Non-pigmented ciliary epithelial cell (primary cell): ENCODE measurements at regions not wholly inside any gene's neighbourhood (a gene's known extent, or its start where the extent isn't known, plus 50 kb on each side); places are given as distances from the start of the nearest gene placed in this dataset.

Experiments
- DNase-seq: peaks from one replicate; pipeline ENCODE4 v3.0.0-alpha.2; 2010; ENCODE audit warnings: low read depth

- no peak for DNase-seq
Measured at GRCh38 chr2:42931146-42931817, 138.9 kb upstream of the HAAO start.

GRCh38 chr2:42930025-42930581 lies 137.7 kb upstream of the HAAO start:
- DNase-seq: no peak

- no peak for DNase-seq
Measured at GRCh38 chr2:42929546-42930024, 137.2 kb upstream of the HAAO start.

- no peak for DNase-seq
Measured at GRCh38 chr2:42928692-42929545, 136.5 kb upstream of the HAAO start.

DNA sequence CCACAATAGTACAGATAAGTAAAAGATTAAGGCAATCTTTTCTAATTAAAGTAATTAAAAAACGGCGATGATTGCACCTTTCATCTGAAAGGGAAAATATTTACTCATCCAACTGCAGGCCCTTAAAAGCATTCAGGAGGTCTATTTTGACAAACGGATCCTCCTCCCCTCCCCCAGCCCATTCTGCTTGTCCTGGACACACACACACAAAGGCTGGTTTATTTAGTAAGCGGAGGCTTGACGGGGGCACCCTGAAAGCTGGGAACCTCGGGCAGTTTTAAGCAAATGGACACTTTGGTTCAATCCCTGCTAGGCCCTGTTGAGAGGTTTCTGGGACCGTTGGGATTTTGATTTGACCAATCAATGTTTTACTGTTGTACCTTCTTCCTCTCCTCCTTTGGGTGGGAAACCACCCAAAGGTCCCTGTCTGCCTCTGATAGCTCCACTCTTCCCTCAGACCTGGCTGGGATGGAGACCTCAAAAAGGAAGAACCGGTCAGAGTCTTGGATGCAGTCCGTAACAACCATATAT lies 135.8 kb upstream of the HAAO start:
- DNase-seq: no peak

DNA sequence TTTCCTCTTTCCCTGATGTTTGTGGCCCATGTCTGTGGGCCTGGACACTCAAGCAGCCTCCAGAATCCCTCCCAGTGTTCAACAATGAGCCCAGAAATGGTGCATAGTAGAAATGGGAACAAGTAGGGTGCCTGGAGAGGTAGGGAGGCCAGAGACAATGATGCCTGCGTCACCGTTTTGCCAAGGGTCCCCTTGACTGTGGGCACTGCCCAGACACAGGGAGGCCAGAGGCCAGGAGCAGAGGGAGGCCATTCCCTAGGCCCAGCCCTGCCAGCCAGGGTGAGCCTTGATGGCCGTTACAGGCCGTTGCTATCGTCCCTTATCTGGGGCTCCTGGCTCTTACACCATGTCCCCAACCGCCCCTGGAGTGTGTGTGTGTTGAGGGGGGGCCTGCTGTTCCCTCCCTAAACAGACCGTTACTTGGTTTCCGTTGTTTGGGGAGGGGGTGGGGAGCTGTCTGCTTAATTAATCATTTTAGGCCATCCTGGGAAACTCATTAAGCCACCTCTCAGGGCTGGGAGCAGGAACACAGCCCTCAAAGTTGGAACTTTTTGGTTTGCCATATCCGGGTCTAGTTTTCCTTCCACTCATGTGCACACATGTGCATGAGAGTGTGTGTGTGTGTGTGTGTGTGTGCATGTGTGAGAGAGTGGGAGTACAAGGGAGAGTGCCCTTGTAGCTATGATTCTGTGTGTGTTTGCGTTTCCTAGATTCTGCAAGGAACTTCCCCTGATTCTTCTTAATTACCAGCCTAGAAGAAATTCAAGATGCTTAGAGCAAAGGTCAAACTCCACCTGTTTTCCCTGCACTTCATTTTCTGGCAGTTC lies 135.2 kb upstream of the HAAO start:
- no peak for DNase-seq

DNA sequence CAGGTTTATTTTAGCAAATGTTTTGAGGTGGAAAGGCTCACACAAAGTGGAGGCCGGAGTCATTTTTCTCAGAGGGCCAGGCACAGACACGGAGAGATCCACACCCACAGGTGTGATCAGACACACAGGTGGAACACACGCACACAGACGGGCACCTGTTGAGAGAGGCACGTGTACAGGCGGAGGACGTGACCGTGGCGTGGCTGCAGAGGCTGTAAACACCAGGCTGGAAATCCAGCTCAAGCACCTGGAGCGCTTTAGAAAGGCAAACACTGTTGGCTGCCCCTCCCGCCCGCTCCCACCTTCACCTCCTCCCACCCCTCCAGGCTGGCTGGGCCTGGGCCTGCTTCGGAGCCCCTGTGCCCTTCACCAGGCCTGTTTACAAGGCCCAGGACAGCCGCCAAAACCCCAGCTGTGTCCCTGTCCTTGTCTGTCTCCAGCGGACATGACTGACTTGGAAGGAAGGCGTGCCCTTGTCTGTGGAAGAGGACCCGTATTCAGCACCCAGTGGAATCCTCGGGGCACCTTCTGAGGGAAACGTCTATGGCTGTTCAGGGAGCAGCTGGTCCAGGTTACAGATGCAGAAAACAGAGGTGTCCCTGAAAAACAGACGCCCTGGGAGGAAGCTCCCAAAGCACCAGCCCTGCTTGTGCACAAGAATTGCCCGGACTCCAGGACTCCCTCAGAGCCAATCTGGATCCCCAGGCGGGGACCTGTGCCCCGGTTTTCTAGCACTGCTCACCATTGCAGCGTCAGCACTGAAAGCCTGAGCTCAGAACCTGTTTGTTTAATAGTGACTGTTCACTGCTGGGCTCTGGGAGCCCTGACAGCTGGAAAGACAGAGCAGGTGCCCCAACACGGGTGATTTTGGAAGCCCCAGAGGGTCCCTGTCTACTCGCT lies 134.3 kb upstream of the HAAO start:
- no peak for DNase-seq

- DNase-seq: no peak
Measured at GRCh38 chr2:42925742-42926433, 133.5 kb upstream of the HAAO start.

- DNase-seq: no peak
Measured at GRCh38 chr2:42924418-42924886, 132.1 kb upstream of the HAAO start.

GRCh38 chr2:42923580-42924417 lies 131.4 kb upstream of the HAAO start:
- no peak for DNase-seq

GRCh38 chr2:42922790-42923579 lies 130.6 kb upstream of the HAAO start:
- DNase-seq: peak; percentile 58

DNA sequence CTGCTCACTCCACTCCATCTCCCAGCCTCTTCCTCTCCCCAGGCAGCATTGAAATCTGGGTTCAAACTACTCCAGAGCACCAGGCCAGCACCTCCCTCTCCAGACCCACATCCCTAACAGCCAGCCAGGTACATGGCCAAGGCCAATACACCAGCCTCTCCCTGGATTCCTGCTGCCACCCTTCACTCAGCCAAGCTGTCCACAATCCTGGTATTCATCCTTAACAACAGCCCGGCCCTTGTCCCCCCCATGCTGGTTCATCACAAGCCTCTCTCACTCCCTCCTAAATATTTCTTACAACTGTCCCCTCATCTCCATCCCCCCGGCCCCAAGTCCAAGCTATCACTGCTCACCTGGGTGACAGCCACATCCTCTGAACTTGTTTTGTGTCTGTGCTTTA lies 129.9 kb upstream of the HAAO start:
- no peak for DNase-seq

- no peak for DNase-seq
Measured at GRCh38 chr2:42921721-42922120, 129.3 kb upstream of the HAAO start.

GRCh38 chr2:42921147-42921520 lies 128.8 kb upstream of the HAAO start:
- no peak for DNase-seq

DNA sequence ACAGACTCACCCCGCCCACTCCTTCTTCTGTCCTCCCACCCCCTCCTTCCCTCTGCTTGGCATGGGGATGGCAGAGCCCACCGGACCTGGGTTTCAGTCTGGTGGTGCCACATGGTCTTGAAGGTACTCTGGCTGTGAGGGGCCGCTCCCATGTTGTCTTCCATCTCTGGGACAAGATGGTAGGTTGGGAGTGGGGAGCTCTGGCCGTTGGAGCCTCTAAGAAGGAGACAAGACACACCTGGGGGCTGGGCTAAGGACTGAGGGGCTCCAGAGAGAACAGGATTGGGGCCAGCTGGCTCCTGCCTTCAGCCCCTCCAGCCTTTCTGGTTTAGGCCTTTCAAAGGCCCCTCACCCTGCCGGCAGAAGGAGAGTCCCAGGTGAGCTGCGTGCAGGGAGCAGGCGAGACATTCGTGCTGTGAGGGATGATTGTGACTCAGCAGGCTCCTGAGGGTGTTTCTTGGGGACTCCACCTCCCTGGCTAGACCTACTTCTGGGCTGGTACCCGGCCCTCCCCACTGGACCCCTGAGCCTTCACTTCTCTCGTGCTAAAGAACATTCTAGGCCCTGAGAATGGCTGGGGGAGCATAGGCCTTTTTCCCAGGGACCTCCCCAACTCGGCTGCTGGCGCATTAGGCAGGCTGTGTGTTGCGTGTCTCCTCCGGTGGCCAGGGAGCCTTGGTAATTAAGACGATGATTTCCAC lies 128.2 kb upstream of the HAAO start:
- no peak for DNase-seq

- no peak for DNase-seq
Measured at GRCh38 chr2:42918671-42919318, 126.4 kb upstream of the HAAO start.

DNA sequence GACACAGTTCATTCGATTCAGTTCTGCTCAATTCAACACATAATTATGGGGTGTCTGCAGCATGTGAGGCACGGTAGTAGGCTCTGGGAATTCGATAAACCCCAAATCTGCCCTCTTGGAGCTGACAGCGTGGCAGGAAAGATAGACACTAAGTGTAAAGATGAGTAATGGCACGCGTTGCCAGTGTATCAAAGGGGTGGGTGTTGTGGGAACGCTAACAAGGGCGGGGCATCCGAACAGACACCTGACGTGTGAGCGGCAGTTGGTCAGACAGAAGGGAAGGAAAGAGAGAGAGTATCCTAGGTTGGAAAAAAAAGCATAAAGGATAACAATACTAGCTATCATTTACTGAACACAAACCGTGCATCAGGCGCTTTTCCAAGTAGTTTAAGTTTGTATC lies 125.7 kb upstream of the HAAO start:
- no peak for DNase-seq
